GM12892 (cell line): ENCODE measurements at regions not wholly inside any gene's neighbourhood (a gene's known extent, or its start where the extent isn't known, plus 50 kb on each side); places are given as distances from the start of the nearest gene placed in this dataset.

ENCODE experiments used
- POLR2A ChIP-seq: IDR thresholded peaks from 2 replicates; pipeline ENCODE4 v1.6.1; 2011; ENCODE audit warnings: low read depth, low read length, control low read depth
- POLR2AphosphoS5 ChIP-seq: IDR thresholded peaks from 2 replicates; pipeline ENCODE4 v1.6.1; 2011; ENCODE audit warnings: low read depth, low read length, control low read depth
- TAF1 ChIP-seq: IDR thresholded peaks from 2 replicates; pipeline ENCODE4 v1.6.1; 2011; ENCODE audit warnings: low read depth, mild to moderate bottlenecking, control low read depth, low read length, borderline replicate concordance

GRCh38 chr15:31609906-31610305, 283.3 kb downstream of the KLF13 start:
- TF ChIP-seq POLR2A = no peak
- no peak for TF ChIP-seq POLR2AphosphoS5
- TF ChIP-seq TAF1 = no peak
